HEK293 (cell line): ENCODE measurements at regions not wholly inside any gene's neighbourhood (a gene's known extent, or its start where the extent isn't known, plus 50 kb on each side); places are given as distances from the start of the nearest gene placed in this dataset.

Experiments
- CTCF ChIA-PET: fragments of 350-600 bp; formaldehyde crosslinking; extraction: SDS; loops from one replicate; lab custom pipeline; 2021; ENCODE audit warnings: antibody characterized with exemption; lab: Yijun Ruan, JAX
- POLR2A ChIA-PET: fragments of 300-600 bp; formaldehyde crosslinking; extraction: SDS; loops from one replicate; lab custom pipeline; 2020; ENCODE audit warnings: antibody characterized with exemption, inconsistent platforms; lab: Yijun Ruan, JAX
- H3K27ac ChIP-seq: fragments of 200-500 bp; sonication (Bioruptor generic); 2 replicates; pipeline ENCODE4 v1.5.1; 2014; ENCODE audit warnings: low read depth, low read length, control low read depth, inconsistent platforms; ENCODE audit errors: extremely low read depth
- H3K36me3 ChIP-seq, 2 experiments: fragments of 200-500 bp in 1 of 2; sonication (Bioruptor generic) in 1 of 2; 1 replicate in 1 of 2; 2 replicates in 1 of 2; pipeline ENCODE4 v1.5.1; 2014 to 2017; ENCODE audit warnings: inconsistent platforms in 2 of 2, low read length in 2 of 2; ENCODE audit not compliant: control insufficient read depth in 2 of 2, insufficient read depth in 1 of 2
- H3K4me1 ChIP-seq: fragments of 200-500 bp; sonication (Bioruptor generic); 2 replicates; pipeline ENCODE4 v1.5.1; 2014; ENCODE audit warnings: mild to moderate bottlenecking, low read length, inconsistent platforms; ENCODE audit not compliant: control insufficient read depth, insufficient read depth
- H3K4me3 ChIP-seq: 2 replicates; pipeline ENCODE4 v1.5.1; 2011; ENCODE audit warnings: low read depth, mild to moderate bottlenecking, control low read depth, low read length, moderate library complexity
- H3K9me3 ChIP-seq: fragments of 200-500 bp; sonication (Bioruptor generic); 2 replicates; pipeline ENCODE4 v1.5.1; 2014; ENCODE audit warnings: low read depth, low read length, inconsistent platforms; ENCODE audit not compliant: control insufficient read depth, insufficient read depth
- EGR2 ChIP-seq: fragments of 450-650 bp; formaldehyde crosslinking; IDR thresholded peaks from 2 replicates; pipeline ENCODE4 v1.5.1; 2016; ENCODE audit warnings: low read depth, missing biosample characterization, missing genetic modification characterization
- GFI1B ChIP-seq: fragments of 450-650 bp; formaldehyde crosslinking; IDR thresholded peaks from 2 replicates; pipeline ENCODE4 v1.5.1; 2016; ENCODE audit warnings: missing biosample characterization, missing genetic modification characterization
- GLI4 ChIP-seq: fragments of 450-650 bp; formaldehyde crosslinking; IDR thresholded peaks from 2 replicates; pipeline ENCODE4 v1.5.1; 2016; ENCODE audit warnings: missing biosample characterization, missing genetic modification characterization
- IKZF3 ChIP-seq: fragments of 450-650 bp; IDR thresholded peaks from 2 replicates; pipeline ENCODE4 v1.5.0; 2018; ENCODE audit warnings: missing biosample characterization, mild to moderate bottlenecking, missing genetic modification characterization, moderate library complexity
- INSM2 ChIP-seq: fragments of 450-650 bp; formaldehyde crosslinking; IDR thresholded peaks from 2 replicates; pipeline ENCODE4 v1.5.1; 2016; ENCODE audit warnings: missing biosample characterization, missing genetic modification characterization
- KLF1 ChIP-seq: fragments of 450-650 bp; formaldehyde crosslinking; IDR thresholded peaks from 2 replicates; pipeline ENCODE4 v1.5.1; 2016; ENCODE audit warnings: missing biosample characterization, missing genetic modification characterization
- SP2 ChIP-seq: fragments of 450-650 bp; formaldehyde crosslinking; IDR thresholded peaks from 2 replicates; pipeline ENCODE4 v1.5.1; 2016; ENCODE audit warnings: missing biosample characterization, missing genetic modification characterization
- TRIM28 ChIP-seq: IDR thresholded peaks from 2 replicates; pipeline ENCODE4 v1.6.1; 2011; ENCODE audit warnings: low read length, control low read depth, borderline replicate concordance
- YY1 ChIP-seq: fragments of 450-650 bp; formaldehyde crosslinking; IDR thresholded peaks from 2 replicates; pipeline ENCODE4 v1.5.1; 2018; ENCODE audit warnings: missing biosample characterization, missing genetic modification characterization
- YY2 ChIP-seq: fragments of 450-650 bp; formaldehyde crosslinking; IDR thresholded peaks from 2 replicates; pipeline ENCODE4 v1.5.1; 2016; ENCODE audit warnings: missing biosample characterization, missing genetic modification characterization
- ZBTB1 ChIP-seq: fragments of 450-650 bp; formaldehyde crosslinking; IDR thresholded peaks from 2 replicates; pipeline ENCODE4 v1.5.1; 2016; ENCODE audit warnings: missing biosample characterization, missing genetic modification characterization
- ZBTB20 ChIP-seq: fragments of 450-650 bp; formaldehyde crosslinking; IDR thresholded peaks from 2 replicates; pipeline ENCODE4 v1.5.1; 2016; ENCODE audit warnings: missing biosample characterization, missing genetic modification characterization
- ZBTB21 ChIP-seq: fragments of 450-650 bp; formaldehyde crosslinking; IDR thresholded peaks from 2 replicates; pipeline ENCODE4 v1.5.1; 2017; ENCODE audit warnings: missing biosample characterization, missing genetic modification characterization
- ZBTB6 ChIP-seq: fragments of 450-650 bp; formaldehyde crosslinking; IDR thresholded peaks from 2 replicates; pipeline ENCODE4 v1.5.1; 2017; ENCODE audit warnings: missing biosample characterization, missing genetic modification characterization
- ZNF140 ChIP-seq: fragments of 450-650 bp; formaldehyde crosslinking; IDR thresholded peaks from 2 replicates; pipeline ENCODE4 v1.5.1; 2016; ENCODE audit warnings: missing biosample characterization, missing genetic modification characterization
- ZNF148 ChIP-seq: fragments of 450-650 bp; formaldehyde crosslinking; IDR thresholded peaks from 2 replicates; pipeline ENCODE4 v1.5.0; 2017; ENCODE audit warnings: missing biosample characterization, missing genetic modification characterization, borderline replicate concordance
- ZNF18 ChIP-seq: fragments of 450-650 bp; formaldehyde crosslinking; IDR thresholded peaks from 2 replicates; pipeline ENCODE4 v1.5.1; 2016; ENCODE audit warnings: missing biosample characterization, missing genetic modification characterization
- ZNF398 ChIP-seq: fragments of 450-650 bp; formaldehyde crosslinking; IDR thresholded peaks from 2 replicates; pipeline ENCODE4 v1.5.1; 2017; ENCODE audit warnings: missing biosample characterization, missing genetic modification characterization
- ZNF513 ChIP-seq: fragments of 450-650 bp; IDR thresholded peaks from 2 replicates; pipeline ENCODE4 v1.5.1; 2018; ENCODE audit warnings: missing biosample characterization, missing genetic modification characterization
- ZNF600 ChIP-seq: fragments of 450-650 bp; formaldehyde crosslinking; IDR thresholded peaks from 2 replicates; pipeline ENCODE4 v1.5.1; 2016; ENCODE audit warnings: missing biosample characterization, missing genetic modification characterization
- ZNF776 ChIP-seq: fragments of 450-650 bp; formaldehyde crosslinking; IDR thresholded peaks from 2 replicates; pipeline ENCODE4 v1.5.0; 2017; ENCODE audit warnings: missing biosample characterization, missing genetic modification characterization, borderline replicate concordance

GRCh38 chr2:59727121-59727590, 826.3 kb downstream of the BCL11A start:
- H3K9me3 ChIP-seq = no peaks in the 10 kb centered on the region
- no peaks in the 10 kb centered on the region for H3K36me3 ChIP-seq
- CTCF ChIA-PET = interaction anchor here (0.7 kb wide), 1 partner anchor 14 kb away, joined by 3 read pairs; no protein-coding TSS in a partner anchor
- H3K4me3 ChIP-seq = no peak overlapping the region
- TF ChIP-seq GFI1B (no peak), KLF1 (no peak), EGR2 (tag by site-specific recombination) (no peak), ZBTB1 (tag by site-specific recombination) (no peak), YY1 (tag by site-specific recombination) (no peak), SP2 (tag by site-specific recombination) (no peak)
- H3K27ac ChIP-seq = no peak overlapping the region
- POLR2A ChIA-PET = no interaction called here
- no peaks in the 10 kb centered on the region for H3K4me1 ChIP-seq

- TF ChIP-seq IKZF3 (tag by site-specific recombination) (no peak), ZNF398 (no peak), ZNF776 (tag by site-specific recombination) (no peak), GLI4 (tag by site-specific recombination) (no peak), ZNF513 (tag by site-specific recombination) (no peak), ZBTB21 (no peak), TRIM28 (no peak), YY2 (tag by site-specific recombination) (no peak), ZNF18 (tag by site-specific recombination) (no peak), ZNF600 (tag by site-specific recombination) (no peak), INSM2 (tag by site-specific recombination) (no peak), ZBTB6 (tag by site-specific recombination) (no peak), ZBTB20 (tag by site-specific recombination) (no peak), ZNF148 (tag by site-specific recombination) (no peak), ZNF140 (no peak)
- no peaks in the 10 kb centered on the region for H3K36me3 ChIP-seq
- no peaks in the 10 kb centered on the region for H3K4me1 ChIP-seq
- ChIA-PET CTCF (interaction anchor here (0.7 kb wide), 1 partner anchor 15 kb away, joined by 3 read pairs; no protein-coding TSS in a partner anchor), POLR2A (no interaction called here)
- H3K4me3 ChIP-seq = no peak overlapping the region
- H3K9me3 ChIP-seq = no peaks in the 10 kb centered on the region
- no peak overlapping the region for H3K27ac ChIP-seq
Observed at GRCh38 chr2:59726228-59727120, 827.0 kb downstream of the BCL11A start.
